PFSK-1 (cell line): ENCODE measurements at regions not wholly inside any gene's neighbourhood (a gene's known extent, or its start where the extent isn't known, plus 50 kb on each side); places are given as distances from the start of the nearest gene placed in this dataset.

Source experiments
- POLR2AphosphoS5 ChIP-seq: IDR thresholded peaks from 2 replicates; pipeline ENCODE4 v1.6.1; 2012; ENCODE audit warnings: low read depth, mild to moderate bottlenecking, control low read depth, low read length, moderate library complexity
- SIN3A ChIP-seq: IDR thresholded peaks from 2 replicates; pipeline ENCODE4 v1.6.1; 2012; ENCODE audit warnings: mild to moderate bottlenecking, low read length, moderate library complexity, borderline replicate concordance; ENCODE audit not compliant: insufficient read depth
- TAF1 ChIP-seq: IDR thresholded peaks from 2 replicates; pipeline ENCODE4 v1.6.1; 2012; ENCODE audit warnings: low read length, control low read depth, borderline replicate concordance; ENCODE audit not compliant: insufficient read depth
- TF ChIP-seq, protein P1 (sequence below), 2 experiments: IDR thresholded peaks; 2 replicates each; pipeline versions ENCODE4 v1.6.1 to v1.8.0; 2011 to 2012; ENCODE audit warnings: low read depth in 2 of 2, low read length in 2 of 2, control low read depth in 1 of 2, inconsistent platforms in 1 of 2, mild to moderate bottlenecking in 1 of 2, moderate library complexity in 1 of 2; ENCODE audit not compliant: insufficient read depth in 1 of 2

DNA sequence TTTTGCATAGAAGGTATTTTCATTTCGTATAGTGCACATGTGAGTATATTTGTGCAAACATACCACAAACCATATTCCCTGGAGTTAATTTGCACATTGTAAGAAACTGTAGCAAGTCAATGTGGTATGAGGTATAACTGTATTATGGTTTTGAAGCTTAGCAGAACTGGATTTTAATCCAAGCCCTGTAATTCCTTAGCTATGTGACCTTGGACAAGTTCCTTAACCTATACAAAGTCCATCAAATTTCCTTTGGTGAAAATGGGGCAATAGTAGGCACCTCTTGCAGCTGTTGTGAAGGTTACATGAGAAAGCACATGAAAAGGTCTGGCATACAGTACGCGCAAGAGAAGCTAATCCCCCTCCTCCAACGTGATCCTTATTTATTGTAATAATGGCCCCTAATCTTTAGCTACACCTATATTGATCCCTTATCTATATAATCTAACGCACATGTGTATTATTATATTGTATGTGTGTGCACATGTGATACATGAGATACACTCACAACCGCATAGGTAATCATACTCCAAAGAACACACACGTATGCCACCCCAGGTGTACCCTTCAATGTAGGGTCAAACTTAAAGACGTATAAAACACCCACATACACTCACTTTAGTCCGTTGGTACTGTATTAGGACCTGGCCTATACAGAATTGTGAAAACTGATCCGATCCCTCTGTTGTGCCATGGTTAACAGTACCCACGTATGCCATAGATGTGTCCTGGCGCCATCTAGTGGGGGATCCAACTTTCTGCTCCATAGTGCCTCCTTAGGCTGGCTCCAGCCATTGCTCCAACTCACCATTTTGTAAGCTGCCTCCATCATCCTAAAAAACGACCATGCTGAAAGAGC lies 402.9 kb upstream of the SLC14A2 start:
- TF ChIP-seq POLR2AphosphoS5, result no peak
- TF ChIP-seq, protein P1, sequence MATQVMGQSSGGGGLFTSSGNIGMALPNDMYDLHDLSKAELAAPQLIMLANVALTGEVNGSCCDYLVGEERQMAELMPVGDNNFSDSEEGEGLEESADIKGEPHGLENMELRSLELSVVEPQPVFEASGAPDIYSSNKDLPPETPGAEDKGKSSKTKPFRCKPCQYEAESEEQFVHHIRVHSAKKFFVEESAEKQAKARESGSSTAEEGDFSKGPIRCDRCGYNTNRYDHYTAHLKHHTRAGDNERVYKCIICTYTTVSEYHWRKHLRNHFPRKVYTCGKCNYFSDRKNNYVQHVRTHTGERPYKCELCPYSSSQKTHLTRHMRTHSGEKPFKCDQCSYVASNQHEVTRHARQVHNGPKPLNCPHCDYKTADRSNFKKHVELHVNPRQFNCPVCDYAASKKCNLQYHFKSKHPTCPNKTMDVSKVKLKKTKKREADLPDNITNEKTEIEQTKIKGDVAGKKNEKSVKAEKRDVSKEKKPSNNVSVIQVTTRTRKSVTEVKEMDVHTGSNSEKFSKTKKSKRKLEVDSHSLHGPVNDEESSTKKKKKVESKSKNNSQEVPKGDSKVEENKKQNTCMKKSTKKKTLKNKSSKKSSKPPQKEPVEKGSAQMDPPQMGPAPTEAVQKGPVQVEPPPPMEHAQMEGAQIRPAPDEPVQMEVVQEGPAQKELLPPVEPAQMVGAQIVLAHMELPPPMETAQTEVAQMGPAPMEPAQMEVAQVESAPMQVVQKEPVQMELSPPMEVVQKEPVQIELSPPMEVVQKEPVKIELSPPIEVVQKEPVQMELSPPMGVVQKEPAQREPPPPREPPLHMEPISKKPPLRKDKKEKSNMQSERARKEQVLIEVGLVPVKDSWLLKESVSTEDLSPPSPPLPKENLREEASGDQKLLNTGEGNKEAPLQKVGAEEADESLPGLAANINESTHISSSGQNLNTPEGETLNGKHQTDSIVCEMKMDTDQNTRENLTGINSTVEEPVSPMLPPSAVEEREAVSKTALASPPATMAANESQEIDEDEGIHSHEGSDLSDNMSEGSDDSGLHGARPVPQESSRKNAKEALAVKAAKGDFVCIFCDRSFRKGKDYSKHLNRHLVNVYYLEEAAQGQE (IDR thresholded peaks at IDR 0.05; ENCODE audit: insufficient read depth in 1 of 2, low read depth in 2 of 2, low read length in 2 of 2), result no peak
- no peak for TF ChIP-seq SIN3A
- no peak for TF ChIP-seq TAF1
